ENCODE measurements at regions not wholly inside any gene's neighbourhood (a gene's known extent, or its start where the extent isn't known, plus 50 kb on each side); places are given as distances from the start of the nearest gene placed in this dataset.

GRCh38 chr1:229153955-229154548 lies 116.9 kb upstream of the RAB4A start:
- Histone ChIP-seq H3K79me2 (ENCODE audit: low read length) (no peaks in the 10 kb centered on the region), H3F3A (ENCODE audit: insufficient read depth, low read length) (no peaks in the 10 kb centered on the region), H3K27me3 (replicated peaks; ENCODE audit: insufficient read depth, low read length) (no peaks in the 10 kb centered on the region), H3K36me3 (replicated peaks; ENCODE audit: insufficient read depth, low read length) (no peaks in the 10 kb centered on the region), H3K4me1 (ENCODE audit: low read length) (no peaks in the 10 kb centered on the region), H2AFZ (ENCODE audit: low read length) (no peak overlapping the region), H3K4me3 (ENCODE audit: low read length) (no peak overlapping the region), H3K9me3 (replicated peaks; ENCODE audit: insufficient read depth, low read length) (no peaks in the 10 kb centered on the region), H3K9me2 (replicated peaks; ENCODE audit: insufficient read depth, low read length) (no peaks in the 10 kb centered on the region), H3K4me2 (ENCODE audit: low read depth, low read length) (no peak overlapping the region), H4K20me1 (ENCODE audit: insufficient read depth, low read length) (no peaks in the 10 kb centered on the region), H3K27ac (ENCODE audit: low read length) (no peak overlapping the region), H3K9ac (ENCODE audit: low read length) (no peak overlapping the region)
- no peak for DNase-seq
- TF ChIP-seq, protein P1, sequence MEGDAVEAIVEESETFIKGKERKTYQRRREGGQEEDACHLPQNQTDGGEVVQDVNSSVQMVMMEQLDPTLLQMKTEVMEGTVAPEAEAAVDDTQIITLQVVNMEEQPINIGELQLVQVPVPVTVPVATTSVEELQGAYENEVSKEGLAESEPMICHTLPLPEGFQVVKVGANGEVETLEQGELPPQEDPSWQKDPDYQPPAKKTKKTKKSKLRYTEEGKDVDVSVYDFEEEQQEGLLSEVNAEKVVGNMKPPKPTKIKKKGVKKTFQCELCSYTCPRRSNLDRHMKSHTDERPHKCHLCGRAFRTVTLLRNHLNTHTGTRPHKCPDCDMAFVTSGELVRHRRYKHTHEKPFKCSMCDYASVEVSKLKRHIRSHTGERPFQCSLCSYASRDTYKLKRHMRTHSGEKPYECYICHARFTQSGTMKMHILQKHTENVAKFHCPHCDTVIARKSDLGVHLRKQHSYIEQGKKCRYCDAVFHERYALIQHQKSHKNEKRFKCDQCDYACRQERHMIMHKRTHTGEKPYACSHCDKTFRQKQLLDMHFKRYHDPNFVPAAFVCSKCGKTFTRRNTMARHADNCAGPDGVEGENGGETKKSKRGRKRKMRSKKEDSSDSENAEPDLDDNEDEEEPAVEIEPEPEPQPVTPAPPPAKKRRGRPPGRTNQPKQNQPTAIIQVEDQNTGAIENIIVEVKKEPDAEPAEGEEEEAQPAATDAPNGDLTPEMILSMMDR (IDR thresholded peaks at IDR 0.05; ENCODE audit: low read length) = no peak
- TF ChIP-seq EZH2phosphoT487 (IDR thresholded peaks at IDR 0.05; ENCODE audit: low read length) (no peak), EZH2 (optimal IDR thresholded peaks at IDR 0.05; ENCODE audit: low read depth, low read length) (no peak)

- no peaks in the 10 kb centered on the region for H3F3A ChIP-seq (ENCODE audit: insufficient read depth, low read length)
- H3K9me2 ChIP-seq (replicated peaks; ENCODE audit: insufficient read depth, low read length) = no peaks in the 10 kb centered on the region
- H3K9ac ChIP-seq (ENCODE audit: low read length) = no peak overlapping the region
- H3K27me3 ChIP-seq (replicated peaks; ENCODE audit: insufficient read depth, low read length) = no peaks in the 10 kb centered on the region
- no peaks in the 10 kb centered on the region for H3K9me3 ChIP-seq (replicated peaks; ENCODE audit: insufficient read depth, low read length)
- no peak overlapping the region for H3K27ac ChIP-seq (ENCODE audit: low read length)
- no peak for DNase-seq
- H4K20me1 ChIP-seq (ENCODE audit: insufficient read depth, low read length) = no peaks in the 10 kb centered on the region
- no peak for TF ChIP-seq EZH2phosphoT487 (IDR thresholded peaks at IDR 0.05; ENCODE audit: low read length)
- TF ChIP-seq, protein P1 (IDR thresholded peaks at IDR 0.05; ENCODE audit: low read length) = no peak
- TF ChIP-seq EZH2 (optimal IDR thresholded peaks at IDR 0.05; ENCODE audit: low read depth, low read length) = no peak
- H3K4me2 ChIP-seq (ENCODE audit: low read depth, low read length) = no peak overlapping the region
- no peak overlapping the region for H2AFZ ChIP-seq (ENCODE audit: low read length)
- H3K36me3 ChIP-seq (replicated peaks; ENCODE audit: insufficient read depth, low read length) = no peaks in the 10 kb centered on the region
- H3K4me1 ChIP-seq (ENCODE audit: low read length) = no peaks in the 10 kb centered on the region
- no peak overlapping the region for H3K4me3 ChIP-seq (ENCODE audit: low read length)
- no peaks in the 10 kb centered on the region for H3K79me2 ChIP-seq (ENCODE audit: low read length)
Observed at GRCh38 chr1:229154811-229155210, 116.1 kb upstream of the RAB4A start.

GRCh38 chr1:229155472-229155871 lies 115.4 kb upstream of the RAB4A start:
- Histone ChIP-seq H3K9ac (ENCODE audit: low read length) (no peak overlapping the region), H3K4me1 (ENCODE audit: low read length) (no peaks in the 10 kb centered on the region), H3K79me2 (ENCODE audit: low read length) (no peaks in the 10 kb centered on the region), H3K36me3 (replicated peaks; ENCODE audit: insufficient read depth, low read length) (no peaks in the 10 kb centered on the region), H3K4me2 (ENCODE audit: low read depth, low read length) (no peak overlapping the region), H3K9me2 (replicated peaks; ENCODE audit: insufficient read depth, low read length) (no peaks in the 10 kb centered on the region), H3F3A (ENCODE audit: insufficient read depth, low read length) (no peaks in the 10 kb centered on the region), H4K20me1 (ENCODE audit: insufficient read depth, low read length) (no peaks in the 10 kb centered on the region), H3K27ac (ENCODE audit: low read length) (no peak overlapping the region), H2AFZ (ENCODE audit: low read length) (no peak overlapping the region), H3K27me3 (replicated peaks; ENCODE audit: insufficient read depth, low read length) (no peaks in the 10 kb centered on the region), H3K9me3 (replicated peaks; ENCODE audit: insufficient read depth, low read length) (no peaks in the 10 kb centered on the region), H3K4me3 (ENCODE audit: low read length) (no peak overlapping the region)
- TF ChIP-seq EZH2phosphoT487 (IDR thresholded peaks at IDR 0.05; ENCODE audit: low read length) (no peak), EZH2 (optimal IDR thresholded peaks at IDR 0.05; ENCODE audit: low read depth, low read length) (no peak)
- TF ChIP-seq, protein P1 (IDR thresholded peaks at IDR 0.05; ENCODE audit: low read length) = no peak
- DNase-seq = no peak
